A549 (cell line): ENCODE measurements at regions not wholly inside any gene's neighbourhood (a gene's known extent, or its start where the extent isn't known, plus 50 kb on each side); places are given as distances from the start of the nearest gene placed in this dataset.

Experiments
- ATAC-seq, 2 experiments: fragments of 200-7000 bp in 1 of 2; fragments of >200 bp in 1 of 2; cut with Nextera tagmentation in 1 of 2; cut with Tn5 transposase in 1 of 2; 3 replicates each; pipeline versions ENCODE4 v1.8.0 to v1.9.1; 2018 to 2020; ENCODE audit warnings: mild to moderate bottlenecking in 1 of 2, moderate library complexity in 1 of 2
- CTCF ChIA-PET: fragments of 300-600 bp; sonication (Branson Sonifier 250); formaldehyde crosslinking; extraction: SDS; loops from one replicate; lab custom pipeline; 2021; ENCODE audit warnings: antibody characterized with exemption, inconsistent platforms; lab: Yijun Ruan, JAX
- POLR2A ChIA-PET: fragments of 350-600 bp; formaldehyde crosslinking; extraction: SDS; loops from one replicate; lab custom pipeline; 2021; ENCODE audit warnings: antibody characterized with exemption, inconsistent platforms; lab: Yijun Ruan, JAX
- DNase-seq, 2 experiments: peaks; one replicate each; pipeline versions ENCODE4 v3.0.0 to v3.0.0-alpha.2; 2011 to 2016; ENCODE audit warnings: low read depth in 1 of 2, low spot score in 1 of 2
- FAIRE-seq: peaks from 2 replicates; lab custom pipeline; 2011; peaks lifted over from hg19 to GRCh38; lab: Jason Lieb, UNC
- H3K27ac ChIP-seq, 2 experiments: fragments of >200 bp; sonication (Bioruptor Twin); formaldehyde crosslinking; 3 replicates each; pipeline ENCODE4 v1.5.1; 2016 to 2017
- H3K4me1 ChIP-seq: fragments of >200 bp; sonication (Bioruptor Twin); formaldehyde crosslinking; 3 replicates; pipeline ENCODE4 v1.6.1; 2016
- H3K4me2 ChIP-seq: fragments of >200 bp; sonication (Bioruptor Twin); formaldehyde crosslinking; 3 replicates; pipeline ENCODE4 v1.6.1; 2016
- H3K4me3 ChIP-seq: fragments of >200 bp; sonication (Bioruptor Twin); formaldehyde crosslinking; 3 replicates; pipeline ENCODE4 v1.5.1; 2016
- H3K9me3 ChIP-seq: fragments of >200 bp; sonication (Bioruptor Twin); formaldehyde crosslinking; 3 replicates; pipeline ENCODE4 v1.6.1; 2016
- BHLHE40 ChIP-seq: IDR thresholded peaks from 2 replicates; pipeline ENCODE4 v1.6.1; 2012; ENCODE audit warnings: low read depth, low read length, inconsistent platforms
- CBX2 ChIP-seq: fragments of 200-600 bp; sonication (generic); IDR thresholded peaks from 2 replicates; pipeline ENCODE4 v1.6.1; 2016; ENCODE audit warnings: low read depth, mild to moderate bottlenecking, borderline replicate concordance
- CBX8 ChIP-seq: fragments of 200-600 bp; sonication (generic); IDR thresholded peaks from 2 replicates; pipeline ENCODE4 v1.6.1; 2016
- CHD2 ChIP-seq: fragments of 150-350 bp; IDR thresholded peaks from 2 replicates; pipeline ENCODE4 v1.6.1; 2014; ENCODE audit warnings: low read length; ENCODE audit not compliant: partially characterized antibody
- E2F6 ChIP-seq: IDR thresholded peaks from 2 replicates; pipeline ENCODE4 v1.6.1; 2012; ENCODE audit warnings: low read depth, borderline replicate concordance
- EHF ChIP-seq: fragments of 250-450 bp; sonication (Bioruptor Pico); IDR thresholded peaks from 2 replicates; pipeline ENCODE4 v1.5.0; 2020; ENCODE audit warnings: mild to moderate bottlenecking
- EHMT2 ChIP-seq: fragments of 200-600 bp; sonication (generic); IDR thresholded peaks from 2 replicates; pipeline ENCODE4 v1.6.1; 2016; ENCODE audit warnings: antibody characterized with exemption, low read depth, mild to moderate bottlenecking, moderate library complexity
- FOSB ChIP-seq: fragments of 250-450 bp; sonication (Bioruptor Pico); IDR thresholded peaks from 2 replicates; pipeline ENCODE4 v1.5.0; 2020; ENCODE audit warnings: mild to moderate bottlenecking, moderate library complexity
- FOXS1 ChIP-seq: fragments of 250-450 bp; sonication (Bioruptor Pico); IDR thresholded peaks from 2 replicates; pipeline ENCODE4 v1.5.0; 2020; ENCODE audit warnings: mild to moderate bottlenecking, moderate library complexity
- GATA3 ChIP-seq: IDR thresholded peaks from 2 replicates; pipeline ENCODE4 v1.6.1; 2012; ENCODE audit warnings: borderline replicate concordance
- HES2 ChIP-seq: fragments of >200 bp; sonication (Bioruptor Twin); formaldehyde crosslinking; IDR thresholded peaks from 2 replicates; pipeline ENCODE4 v1.6.1; 2016
- HOXA7 ChIP-seq: fragments of 250-450 bp; sonication (Bioruptor Pico); IDR thresholded peaks from 2 replicates; pipeline ENCODE4 v1.5.0; 2020; ENCODE audit warnings: mild to moderate bottlenecking, moderate library complexity
- HOXB13 ChIP-seq: fragments of 250-450 bp; sonication (Bioruptor Pico); IDR thresholded peaks from 2 replicates; pipeline ENCODE4 v1.5.0; 2020; ENCODE audit warnings: low read depth, mild to moderate bottlenecking, moderate library complexity
- JUN ChIP-seq, 2 experiments: fragments of >200 bp; sonication (Bioruptor Twin); formaldehyde crosslinking; IDR thresholded peaks; 2 replicates in 1 of 2; 3 replicates in 1 of 2; pipeline ENCODE4 v1.6.1; 2016 to 2017
- MAZ ChIP-seq: fragments of 150-350 bp; IDR thresholded peaks from 2 replicates; pipeline ENCODE4 v1.6.1; 2014; ENCODE audit warnings: antibody characterized with exemption, low read depth, low read length, borderline replicate concordance
- MYC ChIP-seq: IDR thresholded peaks from 2 replicates; pipeline ENCODE4 v1.6.1; 2012; ENCODE audit warnings: mild to moderate bottlenecking, inconsistent platforms, low read length, improper control_type of control experiment, borderline replicate concordance
- NFE2L2 ChIP-seq: fragments of 150-350 bp; conservative IDR thresholded peaks from 2 replicates; pipeline ENCODE4 v1.6.1; 2014; ENCODE audit warnings: low read length
- NR3C1 ChIP-seq: fragments of >200 bp; sonication (Bioruptor Twin); formaldehyde crosslinking; IDR thresholded peaks from 3 replicates; pipeline ENCODE4 v1.6.1; 2017
- PBX3 ChIP-seq: IDR thresholded peaks from 2 replicates; pipeline ENCODE4 v1.6.1; 2012
- POLR2A ChIP-seq: IDR thresholded peaks from 2 replicates; pipeline ENCODE4 v1.6.1; 2012; ENCODE audit warnings: mild to moderate bottlenecking, low read length
- RARB ChIP-seq: fragments of 250-450 bp; sonication (Bioruptor Pico); IDR thresholded peaks from 2 replicates; pipeline ENCODE4 v1.8.0; 2021; ENCODE audit warnings: mild to moderate bottlenecking, moderate library complexity
- RNF2 ChIP-seq: fragments of 200-600 bp; sonication (generic); IDR thresholded peaks from 2 replicates; pipeline ENCODE4 v1.6.1; 2016; ENCODE audit warnings: low read depth, mild to moderate bottlenecking, antibody characterized with exemption, moderate library complexity, borderline replicate concordance
- SREBF2 ChIP-seq: fragments of 450-650 bp; IDR thresholded peaks from 2 replicates; pipeline ENCODE4 v1.6.1; 2014; ENCODE audit warnings: mild to moderate bottlenecking, moderate library complexity
- TP53 ChIP-seq: fragments of 250-450 bp; sonication (Bioruptor Pico); IDR thresholded peaks from 2 replicates; pipeline ENCODE4 v1.5.0; 2021; ENCODE audit warnings: mild to moderate bottlenecking, moderate library complexity
- ZC3H11A ChIP-seq: fragments of 450-650 bp; IDR thresholded peaks from 2 replicates; pipeline ENCODE4 v1.6.1; 2014; ENCODE audit warnings: antibody characterized with exemption, mild to moderate bottlenecking
- ZFP36 ChIP-seq: fragments of 450-650 bp; IDR thresholded peaks from 2 replicates; pipeline ENCODE4 v1.6.1; 2014; ENCODE audit warnings: borderline replicate concordance; ENCODE audit not compliant: partially characterized antibody
- WGBS: methylation state at CpG from one replicate; pipeline ENCODE4 v1.1.6; 2017; ENCODE audit errors: missing lambda C conversion rate; 5-methylcytosine and 5-hydroxymethylcytosine counted together

GRCh38 chr1:208829595-208829994 lies 585.4 kb upstream of the PLXNA2 start:
- no peak for FAIRE-seq
- no peak overlapping the region for H3K4me2 ChIP-seq
- no peaks in the 10 kb centered on the region for H3K4me1 ChIP-seq
- no peak overlapping the region for H3K27ac ChIP-seq
- H3K4me3 ChIP-seq, result no peak overlapping the region
- no peak for DNase-seq
- WGBS, result 3% methylated on average over 5 of the region's 5 CpGs
- ChIA-PET POLR2A (no interaction called here), CTCF (no interaction called here)
- H3K9me3 ChIP-seq, result no peaks in the 10 kb centered on the region
- no peak for TF ChIP-seq HES2
- ATAC-seq, result no peak

- Histone ChIP-seq H3K9me3 (no peaks in the 10 kb centered on the region), H3K4me2 (no peak overlapping the region), H3K27ac (no peak overlapping the region), H3K4me3 (no peak overlapping the region), H3K4me1 (no peaks in the 10 kb centered on the region)
- ChIA-PET CTCF (no interaction called here), POLR2A (no interaction called here)
- DNase-seq (no peak), ATAC-seq (no peak), FAIRE-seq (no peak)
- TF ChIP-seq MYC (no peak), MAZ (no peak), PBX3 (no peak), CBX2 (no peak), FOXS1 (no peak), TP53 (CRISPR knock-in tag) (no peak)
- 50% methylated on average over 11 of the region's 11 CpGs for WGBS
Observed at GRCh38 chr1:208834381-208835096, 590.4 kb upstream of the PLXNA2 start.

- no peak for DNase-seq
- H3K4me3 ChIP-seq, result no peak overlapping the region
- H3K27ac ChIP-seq, result no peak overlapping the region
- no peak for ATAC-seq
- POLR2A ChIA-PET, result no interaction called here
- H3K4me2 ChIP-seq, result no peak overlapping the region
- TF ChIP-seq E2F6 (no peak), CHD2 (no peak), ZFP36 (no peak), RNF2 (no peak), POLR2A (no peak), EHF (CRISPR knock-in tag) (no peak), SREBF2 (no peak), HOXA7 (CRISPR knock-in tag) (no peak), EHMT2 (no peak), RARB (CRISPR knock-in tag) (no peak), NFE2L2 (no peak), NR3C1 (no peak), ZC3H11A (no peak), BHLHE40 (no peak), HOXB13 (no peak), GATA3 (no peak), JUN (IDR thresholded peaks at IDR 0.05) (no peak), CBX8 (no peak), FOSB (CRISPR knock-in tag) (no peak)
- TF ChIP-seq, all 56 proteins: peak for 0
- CTCF ChIA-PET, result no interaction called here
- FAIRE-seq, result no peak
- Histone ChIP-seq H3K9me3 (no peaks in the 10 kb centered on the region), H3K4me1 (no peaks in the 10 kb centered on the region)
- WGBS, result 11% methylated on average over 6 of the region's 6 CpGs
Observed at GRCh38 chr1:208835097-208835463, 590.9 kb upstream of the PLXNA2 start.
